ENCODE measurements at regions not wholly inside any gene's neighbourhood (a gene's known extent, or its start where the extent isn't known, plus 50 kb on each side); places are given as distances from the start of the nearest gene placed in this dataset.

DNA sequence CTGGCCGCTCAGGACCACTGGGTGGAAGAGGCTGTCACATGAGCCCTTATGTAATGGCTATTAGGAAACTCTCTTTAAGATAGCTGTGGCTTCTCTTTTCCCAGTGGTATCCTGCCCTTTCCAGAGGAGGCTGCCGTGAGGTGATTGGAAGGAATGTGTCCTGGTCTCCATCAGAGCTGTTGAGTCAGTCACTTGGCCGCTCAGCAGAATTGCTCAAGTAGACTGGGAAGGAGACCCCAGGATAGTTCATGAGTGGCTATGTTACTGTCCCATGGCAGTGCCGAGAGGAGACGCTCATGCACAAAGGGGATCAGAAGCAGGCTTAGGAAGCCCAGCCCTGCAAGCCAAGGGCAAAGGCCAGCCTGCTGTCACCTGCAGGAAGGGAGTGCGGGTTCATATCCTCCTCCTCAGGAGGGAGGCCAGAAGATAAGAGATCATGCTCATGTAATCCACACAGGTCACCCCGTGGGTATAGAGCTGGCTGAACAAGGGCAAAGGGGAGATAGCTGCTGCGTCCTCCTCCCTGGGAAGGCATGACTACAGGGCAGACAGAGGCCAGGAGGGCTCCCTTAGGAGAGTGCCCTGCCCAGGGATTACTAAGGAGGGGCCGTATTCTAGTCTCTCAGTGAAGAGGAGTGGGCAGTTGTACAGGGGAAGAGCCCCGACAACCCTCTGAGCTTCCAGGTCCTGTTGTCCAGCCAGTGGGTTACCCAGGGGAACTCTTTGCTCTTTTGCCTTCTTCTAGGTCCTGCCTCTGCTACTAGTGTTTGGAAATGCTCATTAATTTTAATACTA lies 137.0 kb upstream of the MAX start:
- no peak overlapping the region for H3K4me3 ChIP-seq (ENCODE audit: low read depth in 1 of 3, low read length in 3 of 3)
- 62% methylated on average over 10 of the region's 10 CpGs for WGBS
- no peaks in the 10 kb centered on the region for H3K36me3 ChIP-seq (ENCODE audit: control insufficient read depth in 4 of 4, insufficient read depth in 3 of 4, low read depth in 1 of 4, low read length in 3 of 4)
- no peak overlapping the region for H3K27ac ChIP-seq (ENCODE audit: low read depth in 1 of 2, low read length in 2 of 2)
- no peak overlapping the region for H3K9ac ChIP-seq (ENCODE audit: low read depth in 1 of 2, low read length in 2 of 2)
- H3K27me3 ChIP-seq (ENCODE audit: control insufficient read depth in 4 of 4, insufficient read depth in 4 of 4, low read length in 3 of 4) = peaks cover 0 to 2% (median 0%) of the 10 kb centered on the region in 4 donors
- no peak for TF ChIP-seq RXRA (IDR thresholded peaks at IDR 0.05)
- TF ChIP-seq TAF1 (conservative IDR thresholded peaks at IDR 0.05) = no peak
- no peak for TF ChIP-seq NR2F2 (IDR thresholded peaks at IDR 0.05)
- TF ChIP-seq YY1 (IDR thresholded peaks at IDR 0.05) = no peak
- TF ChIP-seq FOXA2 (IDR thresholded peaks at IDR 0.05) = no peak
- no peak for TF ChIP-seq FOXA1 (IDR thresholded peaks at IDR 0.05)
- TF ChIP-seq, protein P1, sequence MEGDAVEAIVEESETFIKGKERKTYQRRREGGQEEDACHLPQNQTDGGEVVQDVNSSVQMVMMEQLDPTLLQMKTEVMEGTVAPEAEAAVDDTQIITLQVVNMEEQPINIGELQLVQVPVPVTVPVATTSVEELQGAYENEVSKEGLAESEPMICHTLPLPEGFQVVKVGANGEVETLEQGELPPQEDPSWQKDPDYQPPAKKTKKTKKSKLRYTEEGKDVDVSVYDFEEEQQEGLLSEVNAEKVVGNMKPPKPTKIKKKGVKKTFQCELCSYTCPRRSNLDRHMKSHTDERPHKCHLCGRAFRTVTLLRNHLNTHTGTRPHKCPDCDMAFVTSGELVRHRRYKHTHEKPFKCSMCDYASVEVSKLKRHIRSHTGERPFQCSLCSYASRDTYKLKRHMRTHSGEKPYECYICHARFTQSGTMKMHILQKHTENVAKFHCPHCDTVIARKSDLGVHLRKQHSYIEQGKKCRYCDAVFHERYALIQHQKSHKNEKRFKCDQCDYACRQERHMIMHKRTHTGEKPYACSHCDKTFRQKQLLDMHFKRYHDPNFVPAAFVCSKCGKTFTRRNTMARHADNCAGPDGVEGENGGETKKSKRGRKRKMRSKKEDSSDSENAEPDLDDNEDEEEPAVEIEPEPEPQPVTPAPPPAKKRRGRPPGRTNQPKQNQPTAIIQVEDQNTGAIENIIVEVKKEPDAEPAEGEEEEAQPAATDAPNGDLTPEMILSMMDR (IDR thresholded peaks at IDR 0.05; ENCODE audit: low read depth, low read length, missing input control) = no peak
- TF ChIP-seq, protein P2, sequence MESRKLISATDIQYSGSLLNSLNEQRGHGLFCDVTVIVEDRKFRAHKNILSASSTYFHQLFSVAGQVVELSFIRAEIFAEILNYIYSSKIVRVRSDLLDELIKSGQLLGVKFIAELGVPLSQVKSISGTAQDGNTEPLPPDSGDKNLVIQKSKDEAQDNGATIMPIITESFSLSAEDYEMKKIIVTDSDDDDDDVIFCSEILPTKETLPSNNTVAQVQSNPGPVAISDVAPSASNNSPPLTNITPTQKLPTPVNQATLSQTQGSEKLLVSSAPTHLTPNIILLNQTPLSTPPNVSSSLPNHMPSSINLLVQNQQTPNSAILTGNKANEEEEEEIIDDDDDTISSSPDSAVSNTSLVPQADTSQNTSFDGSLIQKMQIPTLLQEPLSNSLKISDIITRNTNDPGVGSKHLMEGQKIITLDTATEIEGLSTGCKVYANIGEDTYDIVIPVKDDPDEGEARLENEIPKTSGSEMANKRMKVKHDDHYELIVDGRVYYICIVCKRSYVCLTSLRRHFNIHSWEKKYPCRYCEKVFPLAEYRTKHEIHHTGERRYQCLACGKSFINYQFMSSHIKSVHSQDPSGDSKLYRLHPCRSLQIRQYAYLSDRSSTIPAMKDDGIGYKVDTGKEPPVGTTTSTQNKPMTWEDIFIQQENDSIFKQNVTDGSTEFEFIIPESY (IDR thresholded peaks at IDR 0.05) = no peak
- TF ChIP-seq JUND (IDR thresholded peaks at IDR 0.05) = no peak
- H3K4me1 ChIP-seq (ENCODE audit: control insufficient read depth in 4 of 4, insufficient read depth in 4 of 4, low read length in 3 of 4) = no peaks in the 10 kb centered on the region
- DNase-seq (ENCODE audit: low spot score) = no peak
- no peaks in the 10 kb centered on the region for H3K9me3 ChIP-seq (ENCODE audit: control insufficient read depth in 4 of 4, low read length in 3 of 4)

DNA sequence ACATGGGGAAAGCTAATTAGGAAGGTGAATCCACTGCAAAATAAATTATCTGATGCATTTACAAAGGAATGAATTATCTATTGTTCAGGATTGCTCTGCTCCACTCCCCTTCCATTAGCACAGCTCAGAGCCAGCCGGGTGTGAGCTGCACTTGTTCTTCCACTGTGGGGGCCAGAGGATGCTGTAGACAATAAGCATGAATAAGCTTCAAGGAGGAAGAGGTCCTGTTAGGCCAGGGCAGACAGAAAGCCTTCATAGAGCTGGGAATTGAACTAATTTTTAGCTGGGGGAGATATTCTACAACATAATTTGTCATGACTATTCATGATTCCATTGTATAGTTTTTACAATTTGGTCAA lies 137.6 kb upstream of the MAX start:
- WGBS = 85% methylated on average over 1 of the region's 1 CpG
- TF ChIP-seq SP1 (IDR thresholded peaks at IDR 0.05) (no peak), YY1 (IDR thresholded peaks at IDR 0.05) (no peak), HNF4G (IDR thresholded peaks at IDR 0.05) (no peak), EGR1 (IDR thresholded peaks at IDR 0.05; ENCODE audit: low read depth in 2 of 2) (no peak), FOXA2 (IDR thresholded peaks at IDR 0.05) (no peak), GABPA (IDR thresholded peaks at IDR 0.05 in 1 of 2, conservative IDR thresholded peaks at IDR 0.05 in 1 of 2) (no peak), NR2F2 (IDR thresholded peaks at IDR 0.05) (no peak), RXRA (IDR thresholded peaks at IDR 0.05) (no peak), TAF1 (conservative IDR thresholded peaks at IDR 0.05) (no peak)
- TF ChIP-seq, protein P3, sequence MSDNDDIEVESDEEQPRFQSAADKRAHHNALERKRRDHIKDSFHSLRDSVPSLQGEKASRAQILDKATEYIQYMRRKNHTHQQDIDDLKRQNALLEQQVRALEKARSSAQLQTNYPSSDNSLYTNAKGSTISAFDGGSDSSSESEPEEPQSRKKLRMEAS (IDR thresholded peaks at IDR 0.05) = no peak
- TF ChIP-seq, protein P1 (IDR thresholded peaks at IDR 0.05; ENCODE audit: low read depth, low read length, missing input control) = no peak
- TF ChIP-seq, protein P4, sequence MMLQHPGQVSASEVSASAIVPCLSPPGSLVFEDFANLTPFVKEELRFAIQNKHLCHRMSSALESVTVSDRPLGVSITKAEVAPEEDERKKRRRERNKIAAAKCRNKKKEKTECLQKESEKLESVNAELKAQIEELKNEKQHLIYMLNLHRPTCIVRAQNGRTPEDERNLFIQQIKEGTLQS (IDR thresholded peaks at IDR 0.05) = no peak
- TF ChIP-seq, protein P2 (IDR thresholded peaks at IDR 0.05) = no peak
- H3K27ac ChIP-seq (ENCODE audit: low read depth in 1 of 2, low read length in 2 of 2) = no peak overlapping the region
- no peak overlapping the region for H3K4me3 ChIP-seq (ENCODE audit: low read depth in 1 of 3, low read length in 3 of 3)
- H3K9me3 ChIP-seq (ENCODE audit: control insufficient read depth in 4 of 4, low read length in 3 of 4) = no peaks in the 10 kb centered on the region
- no peak for DNase-seq (ENCODE audit: low spot score)
- no peak overlapping the region for H3K9ac ChIP-seq (ENCODE audit: low read depth in 1 of 2, low read length in 2 of 2)
- H3K4me1 ChIP-seq (ENCODE audit: control insufficient read depth in 4 of 4, insufficient read depth in 4 of 4, low read length in 3 of 4) = no peaks in the 10 kb centered on the region
- no peaks in the 10 kb centered on the region for H3K36me3 ChIP-seq (ENCODE audit: control insufficient read depth in 4 of 4, insufficient read depth in 3 of 4, low read depth in 1 of 4, low read length in 3 of 4)
- H3K27me3 ChIP-seq (ENCODE audit: control insufficient read depth in 4 of 4, insufficient read depth in 4 of 4, low read length in 3 of 4) = peaks cover 0 to 2% (median 0%) of the 10 kb centered on the region in 4 donors
